Astrocyte of the cerebellum (primary cell): ENCODE measurements at regions not wholly inside any gene's neighbourhood (a gene's known extent, or its start where the extent isn't known, plus 50 kb on each side); places are given as distances from the start of the nearest gene placed in this dataset.

Experiments
- DNase-seq: peaks from one replicate; pipeline ENCODE4 v3.0.0-alpha.2; 2011; ENCODE audit warnings: low read depth
- H3K4me3 ChIP-seq: 2 replicates; pipeline ENCODE4 v1.5.1; 2011; ENCODE audit warnings: mild to moderate bottlenecking, low read depth, low read length, moderate library complexity
- CTCF ChIP-seq: IDR thresholded peaks from 2 replicates; pipeline ENCODE4 v1.5.1; 2012; ENCODE audit warnings: low read length, low read depth, moderate library complexity, mild to moderate bottlenecking; ENCODE audit errors: missing control alignments
- in situ Hi-C: cut with HindIII; loops from 2 replicates; pipeline ENCODE4 v1.10.0; 2017; ENCODE audit warnings: low sequenced_read_pairs

DNA sequence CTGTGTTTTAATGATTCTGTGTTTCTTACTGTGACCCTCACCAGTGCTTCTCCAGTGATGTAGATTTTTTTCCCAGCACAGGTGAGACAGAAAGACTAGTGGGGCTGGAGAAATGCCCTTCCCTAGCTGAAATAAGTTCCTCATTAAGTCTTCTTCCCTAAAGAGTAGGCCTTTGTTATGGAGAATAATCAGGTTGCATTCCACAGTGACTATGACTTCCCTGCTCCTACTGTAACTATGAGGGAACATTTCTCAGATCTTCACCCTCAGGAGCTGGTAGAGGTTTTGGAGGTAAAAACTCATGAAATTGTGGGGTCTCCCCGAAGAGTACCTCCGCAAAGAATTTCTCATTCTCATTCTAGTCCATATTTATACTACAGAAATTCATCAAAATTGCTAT, 286.2 kb downstream of the GRB14 start:
- in situ Hi-C loops = no loop called here
- H3K4me3 ChIP-seq = no peak overlapping the region
- no peak for DNase-seq
- no peak for TF ChIP-seq CTCF

DNA sequence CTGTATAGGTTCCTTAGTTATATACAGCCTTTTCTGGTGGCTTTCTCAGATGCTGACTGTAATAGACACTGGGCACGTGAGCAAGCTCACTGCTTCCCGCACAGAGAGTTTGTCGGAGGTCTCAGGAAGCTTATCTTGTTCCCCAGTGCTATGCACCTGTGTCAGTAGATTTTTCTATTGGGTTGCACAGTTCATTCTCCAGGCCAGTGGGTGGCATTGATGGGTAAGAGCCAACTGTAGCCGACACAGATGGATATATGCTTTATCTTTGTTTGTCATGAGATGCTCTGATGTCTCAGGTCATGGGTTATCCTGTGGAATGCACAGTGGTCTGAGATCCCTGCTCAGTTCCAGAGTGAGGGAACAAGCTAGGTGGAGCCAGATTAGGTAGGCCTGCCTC, 293.0 kb downstream of the GRB14 start:
- no peak overlapping the region for H3K4me3 ChIP-seq
- DNase-seq = no peak
- in situ Hi-C loops = no loop called here
- TF ChIP-seq CTCF = no peak

GRCh38 chr2:164323978-164324377, 297.3 kb downstream of the GRB14 start:
- no peak overlapping the region for H3K4me3 ChIP-seq
- in situ Hi-C loops = no loop called here
- DNase-seq = no peak
- TF ChIP-seq CTCF = no peak

- DNase-seq = peak; percentile 16
- H3K4me3 ChIP-seq = no peak overlapping the region
- in situ Hi-C loops = no loop called here
- TF ChIP-seq CTCF = no peak
These were observed 307.1 kb downstream of the GRB14 start for GRCh38 chr2:164314148-164314547.

DNA sequence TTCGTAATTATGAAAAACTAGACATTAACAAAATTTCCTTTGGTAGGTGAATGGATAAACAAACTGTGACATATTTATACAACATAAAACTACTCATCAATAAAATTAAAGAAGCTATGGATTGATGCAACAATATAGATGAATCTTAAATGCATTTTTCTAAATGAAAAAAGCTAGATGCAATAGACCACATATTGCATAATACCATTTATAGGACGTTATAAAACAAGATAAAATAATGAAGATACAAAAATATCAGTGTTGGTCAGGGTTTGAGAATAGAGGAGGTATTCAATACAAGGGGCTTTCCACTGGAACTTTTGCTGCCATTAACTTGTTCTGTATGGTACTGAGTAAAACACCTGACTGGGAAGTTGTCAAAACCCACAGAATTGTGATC, 314.4 kb downstream of the GRB14 start:
- in situ Hi-C loops = no loop called here
- TF ChIP-seq CTCF = no peak
- DNase-seq = no peak
- H3K4me3 ChIP-seq = no peak overlapping the region

DNA sequence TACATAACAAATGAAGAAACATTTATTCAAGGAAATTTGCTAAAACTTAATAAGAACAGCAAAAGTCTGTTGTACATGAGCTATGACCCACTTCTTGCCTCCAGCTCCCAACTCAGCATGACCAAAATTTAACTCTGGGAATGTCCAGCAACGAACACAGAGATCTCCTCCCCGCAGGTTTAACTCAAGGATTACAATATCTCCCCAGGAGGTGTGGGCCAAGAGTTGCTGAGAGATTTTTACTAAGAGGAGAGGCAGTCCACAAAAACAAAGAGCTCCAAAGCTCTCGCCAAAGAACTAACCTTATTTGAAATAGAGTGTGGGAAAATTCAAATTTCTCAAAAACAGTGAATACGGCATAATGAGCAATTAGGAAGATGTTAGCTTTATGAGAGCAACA, 318.5 kb downstream of the GRB14 start:
- no peak for DNase-seq
- in situ Hi-C loops = no loop called here
- TF ChIP-seq CTCF = no peak
- no peak overlapping the region for H3K4me3 ChIP-seq

- no peak for DNase-seq
- H3K4me3 ChIP-seq = no peak overlapping the region
- in situ Hi-C loops = no loop called here
- no peak for TF ChIP-seq CTCF
These were observed 333.0 kb downstream of the GRB14 start for GRCh38 chr2:164288235-164288634.
